ENCODE measurements at regions not wholly inside any gene's neighbourhood (a gene's known extent, or its start where the extent isn't known, plus 50 kb on each side); places are given as distances from the start of the nearest gene placed in this dataset.
A peak's percentile ranks its signal among the peaks of the same experiment; 100 is the strongest.
"Not testable (repeated sequence)": the region's sequence is repeated elsewhere in the genome, so short reads cannot be mapped to it uniquely, and the experiment has no call there.

DNA sequence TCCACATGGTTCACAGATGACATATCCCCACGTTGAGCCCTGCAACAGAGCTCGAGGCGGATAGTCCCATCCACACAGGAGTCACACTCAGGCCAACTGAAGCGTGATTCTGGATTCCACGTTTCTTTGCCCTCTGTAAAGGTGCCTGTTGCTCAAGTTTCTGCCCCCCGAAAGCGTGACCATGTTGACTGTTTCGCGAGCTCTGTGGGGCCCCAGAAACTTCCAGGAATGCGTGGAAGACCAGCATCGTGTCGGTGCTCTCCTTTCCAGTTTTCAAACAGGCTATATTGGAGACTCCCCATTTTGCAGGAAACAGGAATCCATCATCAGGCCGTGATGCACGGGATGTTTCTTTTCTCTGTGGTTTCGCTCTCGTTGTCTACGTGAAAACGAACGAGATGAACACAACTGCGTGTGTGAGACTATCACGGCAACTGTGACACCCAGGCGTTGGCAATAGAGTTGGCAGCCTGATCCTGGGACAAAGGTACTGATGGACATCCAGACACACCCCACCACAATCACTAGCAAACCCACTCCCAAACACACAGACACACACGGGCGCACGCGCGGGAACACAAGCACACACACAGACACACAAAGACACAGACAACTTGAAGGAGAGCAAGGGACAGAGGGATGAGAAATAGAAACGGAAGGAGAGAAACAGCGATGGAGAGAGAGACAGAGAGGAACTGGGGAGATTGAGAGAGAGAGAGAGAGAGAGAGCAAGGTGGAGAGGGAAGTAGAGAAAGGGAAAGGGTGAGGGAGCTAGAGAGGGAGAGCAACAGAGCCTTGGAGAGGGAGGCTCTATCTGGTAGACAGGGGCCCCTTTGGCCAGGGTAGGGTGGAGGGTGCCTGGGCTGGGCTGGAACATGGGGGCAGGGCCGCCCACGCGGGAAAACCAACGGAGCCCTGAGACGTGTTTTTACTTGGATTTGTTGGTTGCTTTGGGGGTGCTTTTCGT, 1609.3 kb downstream of the SPATA31A7 start:
- peaks cover 32% of the 10 kb centered on the region for H3K27me3 Mint-ChIP-seq
- peaks cover 28% of the 10 kb centered on the region for H3K4me1 Mint-ChIP-seq
- peak overlapping the region; percentile 57 for H3K4me3 Mint-ChIP-seq
- not testable (repeated sequence) for H3K27ac Mint-ChIP-seq, H3K9me3 Mint-ChIP-seq, H3K36me3 Mint-ChIP-seq

DNA sequence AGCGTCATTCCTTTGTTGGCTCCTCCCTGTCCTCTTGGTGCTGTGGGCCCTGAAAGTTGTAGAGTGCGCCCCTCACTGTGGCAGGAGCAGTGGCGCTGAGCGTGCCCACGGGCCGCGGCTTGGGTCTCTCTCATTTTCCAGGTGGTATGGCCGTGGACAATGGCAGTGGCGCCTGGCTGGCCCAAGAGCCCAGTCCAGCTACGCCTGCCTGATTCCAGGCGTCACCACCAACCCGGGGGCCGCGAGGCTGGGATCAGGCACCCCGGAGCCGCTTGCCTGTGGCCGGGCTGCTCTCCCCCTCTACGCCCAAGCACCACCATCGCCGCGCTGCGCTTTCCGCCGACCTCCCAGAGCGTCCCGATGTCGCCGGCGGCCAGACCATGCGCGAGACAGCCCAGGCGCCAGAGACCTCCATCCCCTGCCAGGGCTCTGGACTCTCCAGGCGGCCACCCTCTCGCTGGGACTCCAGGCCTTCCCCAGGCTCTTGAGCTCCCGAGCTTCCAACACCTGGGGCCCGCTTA, 1610.1 kb downstream of the SPATA31A7 start:
- H3K4me1 Mint-ChIP-seq: peaks cover 28% of the 10 kb centered on the region
- not testable (repeated sequence) for H3K27ac Mint-ChIP-seq, H3K9me3 Mint-ChIP-seq, H3K36me3 Mint-ChIP-seq
- H3K4me3 Mint-ChIP-seq: peak overlapping the region; percentile 57
- peaks cover 37% of the 10 kb centered on the region for H3K27me3 Mint-ChIP-seq

DNA sequence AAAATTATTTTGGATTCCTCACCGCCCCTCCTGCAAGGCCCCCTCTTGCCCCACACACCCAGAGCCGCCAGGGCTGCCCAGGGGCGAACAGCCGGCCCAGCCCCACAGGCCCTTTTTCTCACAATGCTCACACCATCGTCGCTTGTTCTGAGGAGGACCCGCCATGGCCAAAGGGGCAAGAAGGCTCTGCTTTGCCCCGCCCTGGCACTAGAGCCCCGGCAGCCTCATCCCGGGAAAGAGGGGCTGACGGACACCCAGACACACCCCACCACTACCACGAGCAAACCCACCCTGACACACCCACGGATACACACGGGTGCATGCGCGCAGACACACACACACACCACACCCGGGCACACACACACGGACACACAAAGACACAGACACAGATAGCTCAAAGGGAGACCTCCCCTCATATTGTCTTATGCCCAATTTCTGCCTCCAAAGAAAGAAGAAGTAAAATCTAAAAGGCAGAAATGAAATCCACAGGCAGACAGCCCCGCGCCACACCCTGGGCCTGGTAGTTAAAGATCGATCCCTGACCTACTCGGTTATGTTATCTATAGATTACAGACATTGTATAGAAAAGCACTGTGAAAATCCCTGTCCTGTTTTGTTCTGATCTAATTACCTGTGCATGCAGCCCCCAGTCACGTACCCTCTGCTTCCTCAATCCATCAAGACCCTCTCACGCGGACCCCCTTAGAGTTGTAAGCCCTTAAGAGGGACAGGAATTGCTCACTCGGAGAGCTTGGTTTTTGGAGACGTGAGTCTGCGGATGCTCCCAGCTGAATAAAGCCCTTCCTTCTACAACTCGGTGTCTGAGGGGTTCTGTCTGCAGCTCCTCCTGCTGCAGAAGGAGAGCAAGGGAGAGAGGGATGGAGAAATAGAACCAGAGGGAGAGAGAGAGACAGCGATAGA, 1610.9 kb downstream of the SPATA31A7 start:
- H3K27ac Mint-ChIP-seq, H3K9me3 Mint-ChIP-seq, H3K36me3 Mint-ChIP-seq: not testable (repeated sequence)
- Mint-ChIP-seq H3K4me1 (peaks cover 28% of the 10 kb centered on the region), H3K27me3 (peaks cover 40% of the 10 kb centered on the region), H3K4me3 (peak overlapping the region; percentile 38)

DNA sequence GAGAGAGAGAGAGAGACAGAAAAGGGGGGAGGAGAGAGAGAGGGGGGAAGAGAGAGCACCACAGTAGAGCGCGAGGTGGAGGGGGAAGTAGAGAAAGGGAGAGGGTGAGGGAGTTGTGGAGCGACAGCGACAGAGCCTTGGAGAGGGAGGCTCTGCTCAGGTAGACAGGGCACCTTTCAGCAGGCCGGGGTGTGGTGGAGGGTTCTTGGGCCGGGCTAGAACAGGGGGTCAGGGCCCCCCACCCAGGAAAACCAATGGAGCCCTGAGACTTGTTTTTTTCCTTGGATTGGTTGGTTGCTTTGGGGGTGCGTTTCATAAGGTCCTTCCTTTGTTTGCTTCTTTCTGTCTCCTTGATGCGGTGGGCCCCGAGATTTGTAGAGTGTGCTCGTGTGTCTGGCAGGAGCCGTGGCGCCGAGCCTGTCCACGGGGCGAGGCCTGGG, 1611.6 kb downstream of the SPATA31A7 start:
- H3K36me3 Mint-ChIP-seq, H3K9me3 Mint-ChIP-seq, H3K27ac Mint-ChIP-seq: not testable (repeated sequence)
- Mint-ChIP-seq H3K4me1 (peaks cover 28% of the 10 kb centered on the region), H3K4me3 (peak overlapping the region; percentile 81), H3K27me3 (peaks cover 42% of the 10 kb centered on the region)

DNA sequence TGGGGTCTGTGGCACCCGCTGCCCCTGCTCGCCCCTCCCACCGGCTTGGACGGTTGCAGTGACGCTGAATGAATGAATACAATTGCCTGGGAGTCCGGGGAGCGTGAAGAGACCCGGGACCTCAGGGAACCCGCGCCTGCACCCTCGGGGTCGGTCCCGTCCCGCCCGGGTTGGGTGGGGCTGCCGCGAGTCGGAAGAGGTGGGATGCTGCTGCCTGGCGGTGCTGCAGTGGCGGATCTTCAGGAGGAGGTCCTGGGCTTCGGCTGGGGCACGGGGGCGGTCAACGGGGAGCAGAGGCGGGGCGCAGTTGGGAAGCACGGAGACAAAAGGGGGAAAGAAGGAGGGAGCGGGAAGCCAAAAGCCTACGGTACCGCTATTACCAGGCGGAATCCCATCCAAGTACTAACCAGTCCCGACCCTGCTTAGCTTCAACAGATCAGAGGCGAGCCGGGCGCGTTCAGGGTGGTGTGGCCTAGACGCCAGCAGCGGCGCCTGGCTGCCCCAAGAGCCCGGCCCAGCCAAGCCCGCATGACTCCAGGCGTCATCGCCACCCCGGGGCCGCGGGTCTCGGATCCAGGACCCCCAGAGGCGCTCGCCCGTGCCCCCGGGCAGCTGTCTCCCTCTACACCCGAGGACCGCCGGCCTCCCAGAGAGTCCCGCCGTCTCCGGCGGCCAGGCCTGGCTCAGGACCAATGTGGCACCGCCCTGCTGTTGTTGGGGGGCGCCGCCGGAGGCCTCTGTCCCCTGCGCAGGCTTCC, 1612.3 kb downstream of the SPATA31A7 start:
- Mint-ChIP-seq H3K4me3 (peak overlapping the region; percentile 81), H3K4me1 (peaks cover 28% of the 10 kb centered on the region), H3K27me3 (peaks cover 43% of the 10 kb centered on the region)
- H3K36me3 Mint-ChIP-seq, H3K9me3 Mint-ChIP-seq, H3K27ac Mint-ChIP-seq: not testable (repeated sequence)

DNA sequence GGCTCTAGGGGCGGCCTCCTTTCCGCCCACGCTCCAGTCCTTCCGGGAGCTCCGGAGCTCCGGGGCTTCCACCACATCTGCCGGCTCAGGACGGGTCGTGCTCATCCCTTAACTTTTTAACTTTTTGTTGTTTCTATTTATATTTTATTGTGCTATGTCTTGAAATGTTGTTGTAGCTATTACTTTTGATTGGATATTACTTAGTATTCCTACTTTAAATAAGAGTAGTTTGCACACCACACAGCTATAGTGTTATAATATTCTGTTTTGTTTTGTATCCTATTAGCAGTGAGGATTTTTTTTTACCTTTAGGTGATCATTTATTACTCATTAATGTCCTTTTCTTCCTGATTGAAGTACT, 1612.9 kb downstream of the SPATA31A7 start:
- H3K36me3 Mint-ChIP-seq, H3K9me3 Mint-ChIP-seq, H3K27ac Mint-ChIP-seq: not testable (repeated sequence)
- Mint-ChIP-seq H3K4me1 (peaks cover 28% of the 10 kb centered on the region), H3K27me3 (peaks cover 43% of the 10 kb centered on the region), H3K4me3 (peak overlapping the region; percentile 81)

DNA sequence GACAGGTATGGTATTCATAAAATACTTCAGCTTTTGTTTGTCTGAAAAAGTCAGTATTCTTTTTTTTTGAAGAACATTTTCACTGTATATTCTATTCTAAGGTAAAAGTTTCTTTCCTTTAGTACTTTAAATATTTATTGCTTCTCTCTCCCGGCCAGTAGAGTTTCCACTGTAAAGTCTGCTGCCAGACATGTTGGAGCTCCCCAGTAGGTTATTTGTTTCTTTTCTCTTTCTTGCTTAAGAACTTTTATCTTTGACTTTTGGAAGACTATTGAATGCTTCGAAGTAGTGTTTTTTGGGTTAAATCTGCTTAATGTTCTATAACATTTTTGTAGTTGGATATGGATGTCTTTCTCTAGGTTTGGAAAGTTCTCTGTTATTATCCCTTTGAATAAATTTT, 1613.3 kb downstream of the SPATA31A7 start:
- H3K36me3 Mint-ChIP-seq, H3K9me3 Mint-ChIP-seq, H3K27ac Mint-ChIP-seq: not testable (repeated sequence)
- H3K4me3 Mint-ChIP-seq: peak overlapping the region; percentile 81
- peaks cover 45% of the 10 kb centered on the region for H3K27me3 Mint-ChIP-seq
- H3K4me1 Mint-ChIP-seq: peaks cover 28% of the 10 kb centered on the region

DNA sequence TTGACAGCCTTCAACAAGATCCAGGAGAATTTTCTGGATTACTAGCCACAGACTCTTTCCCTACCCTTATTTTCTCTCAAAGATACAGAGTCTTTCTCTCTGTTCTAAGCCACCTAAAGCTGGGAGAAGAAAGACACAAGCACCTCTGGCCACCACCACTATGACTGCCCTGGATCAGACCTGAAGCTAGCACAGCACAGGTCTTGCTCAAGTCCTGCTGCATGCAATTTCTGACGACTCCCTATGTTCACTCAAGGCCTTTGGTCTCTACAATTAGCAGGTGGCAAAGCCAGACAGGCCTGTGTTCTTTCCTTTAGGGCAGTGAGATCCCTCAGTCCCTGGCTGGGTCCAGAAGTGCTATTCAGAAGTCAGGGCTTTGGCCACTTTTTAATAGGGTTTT, 1614.5 kb downstream of the SPATA31A7 start:
- not testable (repeated sequence) for H3K4me3 Mint-ChIP-seq, H3K36me3 Mint-ChIP-seq, H3K27ac Mint-ChIP-seq, H3K9me3 Mint-ChIP-seq
- H3K4me1 Mint-ChIP-seq: peaks cover 22% of the 10 kb centered on the region
- H3K27me3 Mint-ChIP-seq: peaks cover 42% of the 10 kb centered on the region

DNA sequence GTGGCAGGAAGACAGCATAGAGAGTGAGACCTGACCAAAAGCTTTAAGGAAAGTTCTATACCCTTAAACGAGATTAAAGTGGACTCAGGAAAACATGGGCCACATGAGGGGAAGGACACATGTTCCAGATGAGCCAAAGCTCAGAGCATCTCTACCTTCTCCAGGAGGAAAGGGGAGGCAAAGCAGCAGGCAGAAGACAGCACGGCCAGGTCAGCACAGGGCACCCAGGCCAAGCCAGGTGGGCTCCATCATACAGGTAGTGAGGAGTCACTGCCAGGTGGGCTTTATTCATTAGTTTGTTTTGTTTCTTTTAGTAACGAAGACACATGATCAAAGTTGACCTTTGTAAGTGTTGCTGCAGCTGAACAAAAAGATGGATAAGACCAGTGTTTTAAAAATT, 1617.6 kb downstream of the SPATA31A7 start:
- H3K9me3 Mint-ChIP-seq, H3K4me1 Mint-ChIP-seq, H3K4me3 Mint-ChIP-seq, H3K36me3 Mint-ChIP-seq, H3K27ac Mint-ChIP-seq: not testable (repeated sequence)
- peaks cover 27% of the 10 kb centered on the region for H3K27me3 Mint-ChIP-seq

DNA sequence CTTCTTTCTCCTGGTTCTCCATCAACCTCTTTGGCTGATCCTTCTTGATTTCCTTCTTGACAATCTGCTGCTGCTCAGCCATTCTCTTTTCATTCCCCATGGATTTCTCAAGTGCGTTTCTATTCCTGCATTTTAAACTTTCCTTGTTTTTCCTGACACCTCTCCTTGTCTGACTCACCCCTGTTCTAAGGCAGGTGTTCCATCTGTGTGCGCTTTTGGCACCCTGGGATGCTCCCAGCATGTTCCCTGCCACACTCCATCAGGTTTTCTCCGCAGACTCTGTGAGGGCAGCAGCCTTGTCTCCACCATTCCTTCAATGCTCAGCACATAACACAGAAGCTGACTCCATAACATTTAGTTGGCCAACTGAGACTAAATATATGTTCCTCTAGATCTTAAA, 1618.2 kb downstream of the SPATA31A7 start:
- peaks cover 25% of the 10 kb centered on the region for H3K27me3 Mint-ChIP-seq
- not testable (repeated sequence) for H3K4me1 Mint-ChIP-seq, H3K4me3 Mint-ChIP-seq, H3K36me3 Mint-ChIP-seq, H3K9me3 Mint-ChIP-seq, H3K27ac Mint-ChIP-seq

DNA sequence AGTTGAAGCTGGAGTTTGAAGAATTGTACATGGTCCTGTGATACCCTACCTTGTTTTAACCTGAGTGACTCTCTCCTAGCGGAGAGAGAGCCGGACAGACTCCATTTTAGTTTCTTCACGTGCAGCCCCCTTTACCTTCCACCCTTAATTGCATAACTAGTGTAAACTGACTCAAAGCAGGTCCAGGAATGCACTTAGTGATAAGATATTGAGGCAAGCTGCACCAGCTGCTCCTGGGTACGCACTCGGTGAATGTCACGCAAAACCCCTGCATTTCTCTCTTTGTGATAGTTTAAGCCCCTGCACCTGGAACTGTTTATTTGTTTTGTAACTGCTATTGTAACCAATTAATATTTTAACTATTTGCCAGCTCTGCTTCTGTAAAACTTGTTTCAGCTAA, 1620.5 kb downstream of the SPATA31A7 start:
- peaks cover 22% of the 10 kb centered on the region for H3K27me3 Mint-ChIP-seq
- not testable (repeated sequence) for H3K4me3 Mint-ChIP-seq, H3K36me3 Mint-ChIP-seq, H3K27ac Mint-ChIP-seq, H3K9me3 Mint-ChIP-seq, H3K4me1 Mint-ChIP-seq

DNA sequence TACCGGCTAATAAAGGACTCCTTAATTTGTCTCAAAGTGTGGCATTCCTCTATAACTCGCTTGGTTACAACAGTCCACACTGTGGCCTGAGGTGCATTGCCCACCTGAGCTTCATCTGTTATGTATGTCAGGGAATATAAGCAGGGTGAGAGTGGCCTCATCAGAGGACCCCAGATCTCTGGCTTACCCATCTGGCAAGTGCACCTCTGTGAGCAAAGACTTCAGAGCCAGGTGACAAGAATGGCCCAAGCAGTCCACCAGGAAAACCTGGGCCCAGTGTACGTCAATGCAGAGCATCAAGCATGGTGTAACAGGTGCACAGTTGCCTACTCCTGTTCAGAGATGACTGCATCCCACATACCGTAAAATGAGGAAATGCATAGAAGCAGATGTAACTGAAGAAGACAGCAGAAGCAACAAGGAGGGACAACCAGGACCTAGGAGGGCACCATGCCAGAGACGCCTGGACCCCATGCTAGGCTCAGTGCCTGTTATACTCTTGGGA, 1621.0 kb downstream of the SPATA31A7 start:
- peaks cover 19% of the 10 kb centered on the region for H3K27me3 Mint-ChIP-seq
- not testable (repeated sequence) for H3K9me3 Mint-ChIP-seq, H3K36me3 Mint-ChIP-seq, H3K27ac Mint-ChIP-seq, H3K4me1 Mint-ChIP-seq, H3K4me3 Mint-ChIP-seq

DNA sequence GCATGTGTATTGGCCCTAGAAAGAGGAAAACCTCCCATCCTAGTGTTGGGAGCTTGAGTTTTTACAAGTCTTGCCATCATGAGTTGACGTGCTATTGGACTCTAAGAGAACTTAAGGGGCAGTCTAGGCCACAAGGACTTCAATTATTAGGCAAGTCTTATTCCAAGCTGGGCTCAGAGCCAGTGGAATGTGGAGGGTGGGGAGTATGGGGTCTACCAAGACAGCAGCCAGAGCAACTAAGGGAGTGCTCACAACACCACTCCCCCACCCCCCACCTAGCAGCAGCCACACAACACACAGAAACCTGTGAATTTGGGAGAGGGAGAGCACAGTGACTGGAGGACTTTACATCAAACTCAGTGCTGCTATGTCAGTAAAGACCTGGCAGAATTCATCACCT, 1625.6 kb downstream of the SPATA31A7 start:
- not testable (repeated sequence) for H3K4me1 Mint-ChIP-seq, H3K4me3 Mint-ChIP-seq, H3K36me3 Mint-ChIP-seq, H3K27ac Mint-ChIP-seq, H3K9me3 Mint-ChIP-seq
- peaks cover 18% of the 10 kb centered on the region for H3K27me3 Mint-ChIP-seq

DNA sequence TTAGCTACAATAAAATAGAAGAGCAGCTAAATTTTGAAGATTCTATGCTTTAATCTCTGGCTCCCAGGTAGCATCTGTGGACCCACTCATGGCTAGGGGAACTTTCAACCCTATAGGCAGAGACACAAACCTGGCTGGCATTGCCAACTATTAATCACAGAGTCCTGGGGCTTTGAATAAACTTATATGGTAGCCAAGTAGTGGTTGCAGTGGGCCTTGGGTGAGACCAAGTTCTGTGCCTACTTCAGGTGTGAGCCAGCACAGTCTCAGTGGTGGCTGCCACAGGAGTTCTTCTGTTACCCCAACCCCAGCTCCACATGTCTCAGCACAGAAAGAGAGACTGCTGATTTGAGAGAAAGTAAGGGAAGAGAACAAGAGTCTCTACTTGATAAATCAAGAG, 1626.5 kb downstream of the SPATA31A7 start:
- H3K27me3 Mint-ChIP-seq: peaks cover 16% of the 10 kb centered on the region
- H3K4me1 Mint-ChIP-seq, H3K9me3 Mint-ChIP-seq, H3K36me3 Mint-ChIP-seq, H3K4me3 Mint-ChIP-seq, H3K27ac Mint-ChIP-seq: not testable (repeated sequence)

DNA sequence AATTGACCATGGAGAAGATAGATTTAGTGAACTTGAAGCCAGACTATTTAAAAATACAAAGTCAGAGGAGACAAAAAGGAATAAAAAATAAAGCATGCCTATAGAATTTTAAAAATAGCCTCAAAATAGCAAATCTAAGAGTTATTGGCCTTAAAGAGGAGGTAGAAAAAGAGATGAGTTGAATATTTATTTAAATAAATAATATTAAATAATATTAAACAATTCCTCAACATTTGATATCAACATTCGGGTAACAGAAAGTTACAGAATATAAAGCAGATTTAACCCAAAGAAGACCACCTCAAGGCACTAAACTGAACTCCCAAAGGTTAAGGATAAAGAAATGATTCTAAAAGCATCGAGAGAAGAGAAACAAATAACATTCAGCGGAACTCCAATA, 1627.4 kb downstream of the SPATA31A7 start:
- H3K4me1 Mint-ChIP-seq, H3K27ac Mint-ChIP-seq, H3K4me3 Mint-ChIP-seq, H3K9me3 Mint-ChIP-seq, H3K36me3 Mint-ChIP-seq: not testable (repeated sequence)
- H3K27me3 Mint-ChIP-seq: peaks cover 16% of the 10 kb centered on the region
